ENCODE measurements at regions not wholly inside any gene's neighbourhood (a gene's known extent, or its start where the extent isn't known, plus 50 kb on each side); places are given as distances from the start of the nearest gene placed in this dataset.

- intact Hi-C loops (cut with micrococcal nuclease) = no loop called here
Observed at GRCh38 chr12:103093499-103094106, 136.1 kb downstream of the ASCL1 start.

GRCh38 chr12:103097496-103097895 lies 140.0 kb downstream of the ASCL1 start:
- intact Hi-C loops (cut with micrococcal nuclease) = no loop called here

GRCh38 chr12:103100257-103100831 lies 142.9 kb downstream of the ASCL1 start:
- intact Hi-C loops (cut with micrococcal nuclease) = no loop called here

- intact Hi-C loops (cut with micrococcal nuclease) = no loop called here
Observed at GRCh38 chr12:103102225-103102744, 144.8 kb downstream of the ASCL1 start.

GRCh38 chr12:103105971-103106597 lies 148.6 kb downstream of the ASCL1 start:
- intact Hi-C loops (cut with micrococcal nuclease) = no loop called here

- intact Hi-C loops (cut with micrococcal nuclease) = no loop called here
Observed at GRCh38 chr12:103109861-103110260, 152.4 kb downstream of the ASCL1 start.

GRCh38 chr12:103114296-103115055 lies 157.0 kb downstream of the ASCL1 start:
- intact Hi-C loops (cut with micrococcal nuclease) = no loop called here

- intact Hi-C loops (cut with micrococcal nuclease) = no loop called here
Observed at GRCh38 chr12:103128862-103129501, 171.5 kb downstream of the ASCL1 start.

GRCh38 chr12:103130564-103130963 lies 173.1 kb downstream of the ASCL1 start:
- intact Hi-C loops (cut with micrococcal nuclease) = no loop called here

GRCh38 chr12:103138538-103138937 lies 181.1 kb downstream of the ASCL1 start:
- intact Hi-C loops (cut with micrococcal nuclease) = no loop called here

GRCh38 chr12:103139876-103140275 lies 182.4 kb downstream of the ASCL1 start:
- intact Hi-C loops (cut with micrococcal nuclease) = no loop called here

GRCh38 chr12:103140286-103140685 lies 182.8 kb downstream of the ASCL1 start:
- intact Hi-C loops (cut with micrococcal nuclease) = no loop called here

GRCh38 chr12:103144278-103144677 lies 186.8 kb downstream of the ASCL1 start:
- intact Hi-C loops (cut with micrococcal nuclease) = no loop called here

- intact Hi-C loops (cut with micrococcal nuclease) = no loop called here
Observed at GRCh38 chr12:103160622-103161021, 203.1 kb downstream of the ASCL1 start.

- intact Hi-C loops (cut with micrococcal nuclease) = no loop called here
Observed at GRCh38 chr12:103161582-103162362, 204.3 kb downstream of the ASCL1 start.

- intact Hi-C loops (cut with micrococcal nuclease) = no loop called here
Observed at GRCh38 chr12:103166949-103167348, 209.5 kb downstream of the ASCL1 start.

- intact Hi-C loops (cut with micrococcal nuclease) = no loop called here
Observed at GRCh38 chr12:103172447-103173112, 215.1 kb downstream of the ASCL1 start.

GRCh38 chr12:103175625-103176024 lies 218.2 kb downstream of the ASCL1 start:
- intact Hi-C loops (cut with micrococcal nuclease) = no loop called here

GRCh38 chr12:103177639-103178255 lies 220.3 kb downstream of the ASCL1 start:
- intact Hi-C loops (cut with micrococcal nuclease) = no loop called here

Data from T-helper 1 cell treated with Interleukin-12 subunit alpha and Interleukin-12 subunit beta and Interleukin-4 antibody, amounts not matched to agents 30 ng/mL and 1 ng/mL, for 36 hours (primary cell).